ENCODE measurements at regions not wholly inside any gene's neighbourhood (a gene's known extent, or its start where the extent isn't known, plus 50 kb on each side); places are given as distances from the start of the nearest gene placed in this dataset.

DNA sequence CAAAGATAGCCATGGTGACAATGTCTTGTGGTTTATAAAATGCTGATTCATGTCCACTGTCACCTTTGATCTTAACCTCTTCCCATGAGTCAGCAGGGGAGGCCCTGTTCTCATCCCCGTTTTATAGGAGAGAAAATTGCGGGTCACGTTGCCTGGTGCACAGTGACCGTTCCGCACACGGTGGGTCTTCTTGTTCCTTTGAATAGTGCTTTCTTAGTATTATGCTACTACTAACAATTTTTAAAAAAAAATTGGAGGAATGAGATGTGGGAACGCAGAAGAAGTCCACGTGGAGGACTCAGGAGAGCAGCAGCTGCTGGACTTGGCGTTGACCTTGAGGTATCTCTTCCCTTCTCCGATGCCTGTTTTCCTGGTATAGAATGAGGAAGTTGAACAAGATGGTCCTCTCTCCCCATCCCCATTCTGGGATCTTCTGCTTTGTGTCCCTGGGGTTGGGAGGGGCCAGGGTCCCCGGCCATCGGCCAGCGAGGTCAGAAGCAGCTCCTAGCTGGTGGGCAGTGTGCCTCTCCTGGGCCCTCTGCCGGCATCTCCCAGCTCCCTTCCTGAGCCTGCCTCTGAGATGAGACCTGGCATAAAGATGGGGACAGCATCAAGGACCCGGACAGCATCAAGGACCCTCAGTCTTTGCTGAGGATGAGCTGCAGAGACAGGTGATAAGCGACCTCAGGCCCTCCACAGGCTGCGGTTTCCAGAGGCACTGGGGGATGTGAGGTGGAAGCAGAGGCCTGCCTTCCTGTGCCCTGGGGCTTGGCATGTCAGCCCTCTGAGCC lies 143.9 kb downstream of the C9orf50 start:
- intact Hi-C loops (cut with micrococcal nuclease) = no loop called here

DNA sequence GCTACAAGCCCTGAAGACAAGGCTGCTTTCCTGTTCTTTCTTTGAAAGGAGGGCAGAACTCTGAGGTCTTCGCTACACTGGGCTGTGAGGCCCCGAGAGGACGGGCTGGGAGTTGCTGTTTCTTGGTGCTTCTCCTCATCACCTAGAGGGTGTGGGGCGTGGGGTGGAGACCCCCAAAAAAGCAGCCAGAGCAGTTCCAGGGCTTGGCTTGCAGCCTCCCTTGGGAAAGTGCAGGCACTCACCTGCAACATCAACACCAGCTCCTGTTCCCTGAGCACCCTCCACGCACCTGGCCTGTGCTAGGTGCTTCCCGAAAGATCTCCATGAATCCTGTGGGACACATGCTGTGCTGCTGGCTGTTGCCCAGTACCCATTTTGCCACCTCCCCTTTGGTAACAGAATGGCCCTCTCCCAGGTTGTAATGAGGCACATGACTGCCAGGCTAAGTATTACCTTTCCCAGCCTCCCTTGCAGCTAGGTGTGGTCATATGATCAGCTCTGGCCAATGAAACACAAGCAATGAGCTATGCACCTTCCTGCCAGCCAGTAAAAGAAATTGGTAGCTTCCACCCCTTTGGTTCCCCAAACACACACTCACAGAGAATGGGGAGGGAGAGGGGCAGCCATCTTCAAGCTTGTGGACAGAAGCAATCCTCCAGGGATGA lies 146.0 kb downstream of the C9orf50 start:
- intact Hi-C loops (cut with micrococcal nuclease) = no loop called here

DNA sequence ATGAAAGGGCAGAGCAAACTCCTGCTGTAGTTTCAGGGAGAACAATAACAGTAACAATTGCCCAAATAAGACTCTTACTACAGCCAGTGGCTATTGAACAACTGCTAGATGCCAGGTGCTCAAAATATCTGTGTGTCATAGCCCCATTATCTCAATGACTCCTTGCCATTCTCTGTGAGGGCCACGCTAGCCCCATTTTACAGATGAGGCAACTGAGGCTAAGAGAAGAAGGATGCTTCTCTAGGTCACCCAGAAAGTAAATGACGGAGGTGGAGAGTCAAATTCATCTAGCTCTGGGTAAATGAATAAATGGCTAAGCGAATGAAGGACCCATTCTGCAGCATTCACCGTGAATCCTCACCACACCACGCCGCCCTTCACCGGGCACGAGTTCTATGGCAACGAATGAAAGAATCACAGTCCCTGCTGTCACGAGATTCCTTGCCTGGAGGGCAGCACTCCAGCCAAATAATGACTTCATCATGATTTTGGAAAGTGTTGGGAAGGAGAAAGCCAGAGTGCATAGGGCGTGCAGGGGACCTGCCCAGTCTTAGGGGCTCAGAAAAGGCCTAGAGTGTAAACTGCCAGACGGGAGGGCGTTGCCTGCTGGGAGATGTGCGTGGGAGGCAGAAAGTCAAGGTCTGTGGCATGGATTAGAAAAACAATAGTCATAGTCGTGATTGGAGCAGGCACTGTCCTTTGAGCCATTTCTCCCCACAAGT lies 147.2 kb downstream of the C9orf50 start:
- intact Hi-C loops (cut with micrococcal nuclease) = no loop called here

DNA sequence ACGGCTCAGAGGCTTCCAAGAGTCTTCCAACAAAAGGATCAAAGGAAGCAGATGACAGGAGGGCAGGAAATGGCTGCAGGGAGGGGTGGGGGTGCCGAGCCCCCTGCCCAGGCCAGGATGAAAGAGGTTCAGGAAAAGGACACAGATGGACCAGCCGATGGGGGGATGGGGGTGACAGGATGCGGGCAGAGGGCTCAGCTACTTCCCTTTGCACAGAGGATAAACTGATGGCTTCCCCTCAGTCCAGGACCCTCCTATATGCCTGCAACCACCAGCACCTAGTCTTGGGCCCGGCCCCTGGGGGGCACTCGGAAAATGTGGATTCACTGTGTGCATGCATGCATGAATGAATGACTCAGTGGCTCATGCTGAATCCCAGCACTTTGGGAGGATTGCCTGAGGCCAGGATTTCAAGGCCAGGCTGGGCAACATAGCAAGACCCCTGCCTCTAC lies 148.2 kb downstream of the C9orf50 start:
- intact Hi-C loops (cut with micrococcal nuclease) = no loop called here

DNA sequence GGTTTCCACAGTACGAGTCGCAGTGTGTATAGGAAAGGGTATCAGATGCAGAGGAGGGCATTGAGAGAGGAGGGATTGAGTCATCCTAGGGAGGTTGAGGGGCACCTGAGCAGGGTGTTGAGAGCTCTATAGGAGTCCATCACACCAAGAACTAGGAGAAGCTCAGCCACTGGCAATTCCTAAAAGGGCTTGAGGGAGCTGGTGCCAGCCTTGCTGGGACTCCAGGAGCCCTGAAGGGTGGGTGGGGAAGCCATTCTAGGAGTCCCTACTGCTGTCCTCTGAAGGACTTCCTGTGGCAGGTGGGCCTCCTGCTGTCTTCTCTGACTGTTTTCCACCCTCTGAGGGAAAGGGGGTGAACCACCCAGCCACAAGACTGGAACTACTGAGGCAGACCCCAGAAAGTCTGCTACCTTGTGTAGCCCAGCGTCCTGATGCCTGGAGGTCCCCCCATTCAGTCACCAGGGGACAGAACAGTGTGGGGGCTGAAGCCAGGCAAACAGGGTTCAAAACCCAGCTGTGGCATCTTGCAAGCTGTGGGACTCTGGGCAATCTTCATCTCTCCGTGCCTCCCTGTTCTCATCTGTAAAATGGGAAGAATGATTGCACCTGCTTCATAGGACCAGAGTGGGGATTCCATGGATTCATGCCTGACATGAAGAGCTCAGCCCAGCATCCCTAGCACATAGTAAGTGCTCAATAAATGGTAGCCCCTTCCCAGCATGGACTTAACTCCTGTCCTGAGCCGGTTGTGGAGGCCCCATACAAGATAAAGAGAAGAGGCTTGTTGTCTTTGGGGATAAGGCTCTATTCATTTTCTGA lies 149.5 kb downstream of the C9orf50 start:
- intact Hi-C loops (cut with micrococcal nuclease) = no loop called here

DNA sequence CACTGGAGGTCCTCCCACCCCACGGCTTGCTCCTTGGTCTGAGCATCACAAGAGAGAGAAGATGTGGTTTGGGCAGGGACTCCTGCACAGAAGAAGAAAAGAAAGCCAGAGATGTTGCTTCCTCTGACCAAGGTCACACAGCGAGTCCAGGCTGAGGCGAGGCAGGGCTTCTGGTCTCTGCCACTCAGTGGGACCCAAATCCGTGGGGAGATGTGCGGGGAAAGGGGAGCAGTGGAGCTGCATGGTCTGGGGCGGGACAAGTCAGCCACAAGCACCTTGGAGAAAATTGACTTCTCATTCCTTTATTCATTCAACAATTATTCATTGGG lies 150.9 kb downstream of the C9orf50 start:
- intact Hi-C loops (cut with micrococcal nuclease) = no loop called here

DNA sequence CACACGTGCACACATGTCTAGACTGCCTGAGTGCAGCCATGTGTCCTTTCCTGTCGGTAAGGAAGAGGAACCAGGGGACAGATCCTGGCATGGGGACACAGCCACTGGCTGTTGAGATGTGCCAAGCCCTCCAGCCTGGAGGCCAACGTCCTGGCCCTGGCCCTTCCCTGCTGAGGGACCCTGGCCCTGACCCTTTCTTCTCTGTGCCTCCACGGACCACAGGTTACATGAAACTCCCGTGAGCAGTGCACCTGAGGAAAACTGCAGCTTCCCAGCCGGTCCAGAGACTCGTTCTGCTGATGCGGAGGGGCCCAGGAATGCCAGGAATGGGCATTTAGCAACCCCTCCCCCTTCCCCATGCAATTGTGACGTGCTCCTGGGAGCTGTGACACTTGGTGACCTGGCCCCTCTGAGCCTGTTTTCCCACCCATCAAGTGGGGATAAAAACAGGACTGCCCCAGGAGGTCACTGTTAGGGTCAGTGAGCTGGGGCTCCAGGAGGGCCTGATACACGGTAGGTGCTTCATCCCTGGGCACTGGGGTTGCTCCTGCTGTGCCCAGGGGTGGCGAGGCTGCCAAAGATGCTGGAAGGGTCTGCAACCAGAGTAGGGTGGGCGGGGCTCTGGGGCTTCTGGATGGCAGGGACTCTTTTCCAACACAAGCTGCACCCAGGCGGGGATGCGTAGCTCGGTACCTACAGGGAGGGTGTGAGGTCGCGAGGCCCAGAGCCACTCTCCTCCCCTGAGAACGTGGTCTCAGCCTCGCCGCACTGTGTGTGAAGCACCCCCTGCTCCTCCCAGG lies 151.5 kb downstream of the C9orf50 start:
- intact Hi-C loops (cut with micrococcal nuclease) = no loop called here

DNA sequence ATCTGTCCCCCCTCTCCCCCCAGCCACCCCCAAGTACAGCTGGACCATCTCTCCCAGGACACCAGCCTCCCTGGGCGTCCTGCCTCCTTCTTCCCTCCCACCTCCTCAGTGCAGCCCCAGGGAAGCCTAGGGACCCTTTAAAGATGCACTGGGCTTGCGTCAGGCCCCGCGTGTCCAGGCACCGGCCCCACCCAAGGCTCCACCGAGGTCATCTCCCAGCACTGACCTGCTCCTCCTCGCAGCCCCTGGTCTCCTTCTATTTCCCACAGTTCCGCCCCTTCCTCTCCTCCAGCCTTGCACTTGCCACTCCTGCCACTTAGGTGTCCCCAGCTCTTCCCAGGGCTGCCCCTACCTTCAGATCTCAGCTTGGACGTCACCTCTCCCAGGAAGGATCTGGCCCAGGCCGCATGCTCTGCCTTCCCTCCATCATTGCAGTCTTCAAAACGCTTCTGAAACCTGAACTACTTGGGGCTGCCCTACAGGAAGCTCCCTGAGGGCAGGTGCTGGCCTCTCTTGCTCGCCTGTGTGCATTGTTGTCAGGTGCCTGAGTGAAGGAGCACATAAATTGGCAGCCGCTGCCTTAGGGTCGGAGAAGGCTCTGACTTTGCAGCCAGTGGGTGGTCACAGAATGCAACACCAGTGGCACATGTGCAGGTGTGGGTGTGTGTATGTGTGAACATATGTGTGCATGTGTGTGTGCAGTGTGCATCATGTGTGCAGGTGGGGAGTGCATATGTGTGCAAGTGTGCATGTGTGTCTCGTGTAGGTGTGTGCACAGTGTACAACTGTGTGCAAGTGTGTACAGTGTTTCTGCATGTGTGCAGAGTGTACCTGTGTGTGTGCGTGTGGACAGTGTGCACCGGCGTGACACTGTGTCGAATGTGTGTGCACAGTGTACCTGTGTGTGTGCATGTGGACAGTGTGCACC lies 152.9 kb downstream of the C9orf50 start:
- intact Hi-C loops (cut with micrococcal nuclease) = no loop called here

DNA sequence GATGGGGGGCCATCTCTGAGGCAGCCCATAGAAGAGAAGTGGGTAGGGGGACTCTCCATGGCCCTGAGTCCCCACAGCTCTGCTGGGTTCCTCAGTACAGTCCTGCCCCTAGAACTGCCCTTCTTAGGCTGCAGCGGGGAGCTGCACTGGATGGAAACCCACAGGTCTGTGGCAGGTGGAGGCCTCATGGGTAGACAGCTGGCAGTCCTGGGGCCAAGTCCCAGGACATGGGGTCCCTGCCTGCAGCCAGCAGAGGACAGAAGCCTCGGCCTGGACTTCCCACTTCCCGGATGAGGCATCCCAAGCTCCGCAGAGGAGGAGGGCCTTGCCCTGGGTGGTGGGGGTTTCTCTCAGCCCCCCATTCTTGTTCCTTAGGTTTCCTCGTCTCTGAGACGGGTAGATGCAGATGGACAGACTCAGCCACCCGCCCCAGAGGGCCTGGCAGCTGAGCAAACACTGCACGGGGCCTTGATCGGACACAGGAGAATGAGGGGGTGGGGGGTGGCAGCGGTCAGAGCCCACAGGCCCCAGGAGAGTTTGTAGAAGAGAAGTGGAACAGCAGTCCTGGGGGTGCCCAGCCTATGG lies 153.8 kb downstream of the C9orf50 start:
- intact Hi-C loops (cut with micrococcal nuclease) = no loop called here

DNA sequence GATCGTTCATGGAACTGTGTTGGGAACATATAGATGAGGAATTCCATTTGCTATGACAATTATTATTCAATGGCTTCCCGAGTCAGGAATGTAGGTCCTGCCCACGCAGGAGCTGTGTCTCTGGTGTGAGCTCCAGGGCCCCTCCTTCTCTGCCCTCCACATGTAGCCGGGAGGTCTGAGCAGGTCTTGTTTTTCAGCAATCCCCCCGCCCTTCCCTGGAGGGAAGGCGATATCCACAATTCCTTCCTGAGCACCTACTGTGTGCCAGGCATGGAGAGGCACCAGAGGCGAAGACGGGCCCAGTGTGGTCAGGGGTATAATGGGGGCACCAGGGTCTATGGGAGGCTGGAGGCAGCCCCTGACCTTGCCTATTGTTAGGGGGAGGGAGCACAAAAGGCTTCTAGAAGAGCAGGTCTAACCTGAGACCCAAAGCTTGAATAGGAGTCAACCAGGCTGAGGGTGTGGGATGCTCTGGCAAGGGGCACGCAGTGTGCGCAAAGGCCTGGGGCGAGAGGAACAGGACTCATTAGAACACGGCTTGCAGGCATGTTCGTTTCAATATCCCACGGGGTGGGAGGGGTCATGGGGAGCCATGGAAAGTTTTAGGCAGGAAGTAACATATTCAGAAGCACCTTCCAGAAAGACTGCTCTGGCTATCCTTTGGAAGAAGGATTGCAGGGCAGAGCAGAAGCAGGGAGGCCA lies 154.9 kb downstream of the C9orf50 start:
- intact Hi-C loops (cut with micrococcal nuclease) = no loop called here

DNA sequence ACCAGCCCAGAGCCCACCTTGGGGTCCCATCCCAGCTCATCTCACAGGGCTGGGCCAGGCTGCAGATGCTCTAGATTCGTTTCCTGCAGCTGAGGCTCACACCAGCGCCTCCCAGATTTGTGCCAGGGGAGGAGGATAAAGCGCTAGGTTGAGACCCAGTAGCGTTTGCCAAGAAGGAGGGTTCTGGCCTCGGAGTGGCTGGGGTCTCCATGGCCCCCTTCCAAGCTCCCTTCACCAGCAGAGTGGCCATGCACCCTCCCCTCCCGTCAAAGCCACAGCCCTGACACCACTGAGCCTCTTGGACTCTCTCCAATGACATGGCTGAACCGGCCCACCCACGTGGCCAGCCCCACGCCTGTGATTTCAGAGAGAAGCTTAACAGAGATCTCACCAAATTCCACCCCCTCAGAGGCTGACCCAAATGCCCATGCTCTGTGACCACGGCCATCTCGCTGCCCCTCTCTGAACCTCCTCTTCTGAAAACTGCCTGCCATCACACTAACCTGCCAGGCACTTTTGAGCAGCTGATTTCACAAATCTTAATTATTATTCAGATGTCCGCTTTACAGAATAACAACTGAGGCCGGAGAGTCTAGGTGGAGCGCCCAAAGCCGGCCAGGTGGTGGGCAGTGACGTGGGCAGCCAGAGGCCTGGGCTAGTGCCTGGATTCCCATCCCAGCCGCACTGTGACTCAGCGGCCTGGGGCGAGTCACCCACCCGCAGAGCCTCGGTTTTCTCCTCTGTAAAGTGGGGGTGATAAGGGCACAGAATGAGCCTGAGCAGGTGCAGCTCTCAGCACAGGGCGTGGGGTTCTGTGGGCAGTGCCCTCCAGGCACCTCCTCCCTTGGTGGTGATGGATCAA lies 155.7 kb downstream of the C9orf50 start:
- intact Hi-C loops (cut with micrococcal nuclease) = no loop called here

DNA sequence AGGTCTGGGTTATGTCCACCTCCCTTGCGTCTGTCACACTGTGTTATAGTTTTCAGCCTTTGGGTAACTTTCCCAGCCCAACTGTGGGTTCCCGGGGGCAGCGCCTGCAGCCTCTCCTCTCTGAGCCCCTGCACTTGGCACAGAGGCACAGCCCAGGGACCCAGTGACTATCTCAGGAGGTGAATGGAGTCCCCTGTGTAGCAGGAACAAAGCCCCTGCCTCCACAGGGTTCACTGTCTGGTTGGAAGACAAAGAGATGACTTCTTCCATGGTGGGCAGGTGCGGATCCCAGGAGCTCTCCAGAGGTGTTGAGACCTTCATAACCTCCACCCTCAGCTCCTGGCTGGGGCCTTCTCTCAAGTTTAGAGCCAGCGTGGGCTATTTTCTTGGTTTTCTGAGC lies 156.9 kb downstream of the C9orf50 start:
- intact Hi-C loops (cut with micrococcal nuclease) = no loop called here

DNA sequence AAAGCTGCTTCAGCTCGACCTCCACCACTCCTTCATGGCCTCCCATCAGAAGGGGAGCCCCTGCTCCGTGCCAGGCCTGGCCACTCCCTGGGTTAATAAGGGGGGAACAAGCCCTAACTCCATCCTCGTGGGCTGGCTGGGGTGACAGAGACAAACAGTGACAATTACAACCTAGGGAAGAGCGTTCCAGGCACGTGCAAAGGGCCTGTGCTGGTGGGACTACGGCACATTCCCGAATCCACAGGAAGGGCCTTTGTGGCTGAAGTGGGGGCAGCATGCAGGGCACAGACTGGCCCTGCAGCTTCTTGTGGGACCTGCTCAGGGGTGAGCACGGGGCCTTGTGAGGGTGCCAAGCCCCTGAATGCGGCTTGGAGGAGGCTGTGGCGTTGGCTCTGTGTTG lies 157.4 kb downstream of the C9orf50 start:
- intact Hi-C loops (cut with micrococcal nuclease) = no loop called here

DNA sequence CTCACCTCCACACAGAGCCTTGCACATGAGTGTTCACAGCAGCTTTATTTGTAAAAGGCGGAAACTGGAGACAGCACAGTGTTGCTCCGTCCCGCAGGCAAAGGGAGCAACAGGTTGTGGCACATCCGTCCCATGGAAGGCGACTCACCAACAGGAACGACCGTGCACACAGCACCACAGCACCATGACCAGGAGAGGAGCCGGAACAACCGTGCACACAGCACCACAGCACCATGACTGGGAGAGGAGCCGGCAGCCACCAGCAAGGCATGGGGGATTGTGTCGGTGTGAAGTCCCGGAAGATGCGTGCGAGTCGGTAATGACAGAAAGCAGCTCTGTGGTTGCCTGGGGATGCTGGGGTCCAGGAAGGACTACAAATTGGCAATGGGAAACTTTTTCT lies 158.5 kb downstream of the C9orf50 start:
- intact Hi-C loops (cut with micrococcal nuclease) = no loop called here

DNA sequence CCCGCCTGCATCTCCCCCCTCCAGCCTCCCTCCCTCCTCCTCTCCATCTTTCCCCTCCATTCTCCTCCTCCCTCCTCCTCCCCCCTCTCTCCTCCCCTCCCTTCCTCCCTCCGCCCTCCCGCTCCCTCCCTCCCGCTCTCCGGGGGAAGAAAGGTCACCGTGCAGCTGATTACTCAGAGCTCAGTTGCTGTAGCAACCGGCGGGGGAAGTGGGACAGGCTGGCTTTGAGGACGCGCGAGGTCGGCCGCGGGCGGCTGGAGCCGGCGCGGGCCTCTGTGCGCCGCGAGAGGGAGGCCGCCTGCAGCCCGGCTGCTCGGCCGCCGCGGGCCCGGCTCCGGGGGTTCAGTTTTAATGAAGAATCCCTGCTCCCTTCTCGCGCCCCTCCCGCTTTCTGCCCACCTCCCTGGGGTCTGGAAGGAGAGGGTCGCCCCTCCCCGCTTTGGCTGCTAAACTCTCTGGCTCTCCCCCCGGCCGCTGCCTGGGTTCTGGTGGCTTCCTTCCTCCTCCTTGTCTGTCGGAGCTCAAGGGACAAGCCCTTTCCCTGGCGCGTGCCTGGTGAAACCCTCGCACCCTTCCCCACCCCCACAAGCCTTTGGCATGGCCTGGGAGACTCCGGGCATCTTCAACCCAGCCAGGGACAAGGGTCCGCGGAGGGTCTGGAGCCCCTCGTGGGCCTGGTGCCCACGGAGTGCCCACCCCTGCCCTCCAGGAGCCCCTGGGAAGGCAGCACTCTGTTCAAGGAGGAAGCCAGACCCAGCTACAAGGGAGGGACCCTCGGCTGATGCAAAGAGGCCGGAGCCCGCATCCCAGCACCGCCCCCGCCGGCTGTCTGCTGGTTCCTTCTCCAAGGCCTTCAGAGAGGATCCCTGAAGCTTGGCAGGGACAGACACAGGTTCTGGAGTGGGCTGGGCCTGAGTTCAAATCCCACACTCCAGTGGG lies 160.3 kb downstream of the C9orf50 start:
- intact Hi-C loops (cut with micrococcal nuclease) = loop anchor here (1.0 kb wide), 3 partner anchors 28 to 140 kb away; no protein-coding TSS in a partner anchor

DNA sequence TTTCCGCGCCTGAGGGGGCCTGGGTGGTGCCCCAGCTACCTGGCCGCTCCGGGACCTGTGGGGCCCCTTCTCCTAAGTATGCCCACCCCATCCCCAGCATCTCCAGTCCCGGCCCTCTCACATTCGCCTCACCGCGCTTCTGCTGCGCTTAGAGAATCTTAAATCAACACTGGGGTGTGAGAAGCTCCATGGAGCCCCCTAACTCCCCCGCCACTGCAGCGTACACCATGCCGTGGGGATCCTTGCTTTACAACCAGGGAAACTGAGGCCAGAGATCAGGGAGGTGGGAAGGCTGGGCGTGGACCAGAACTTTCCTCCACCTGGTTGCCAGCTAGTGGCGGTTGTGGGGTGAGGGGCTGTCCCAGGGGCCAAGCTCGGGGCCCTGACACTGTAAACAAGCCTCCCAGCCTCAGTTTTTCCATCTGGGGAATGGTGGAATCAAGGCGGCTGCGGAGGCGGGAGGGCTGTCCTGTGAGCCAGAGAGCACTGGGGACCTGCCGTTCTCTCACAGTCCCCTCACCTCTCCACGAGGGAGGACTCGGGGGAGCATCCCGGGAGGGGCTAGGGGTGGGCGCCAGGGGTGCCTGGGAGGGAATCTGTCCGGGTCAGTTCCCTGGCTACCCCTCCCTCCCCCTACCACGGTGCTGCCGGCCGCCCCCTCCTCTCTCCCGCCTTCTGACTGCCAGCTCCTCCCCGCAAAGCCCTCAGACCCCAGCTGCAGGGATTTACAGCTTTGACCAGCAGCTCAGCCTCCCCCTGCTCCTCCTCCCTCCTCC lies 161.2 kb downstream of the C9orf50 start:
- intact Hi-C loops (cut with micrococcal nuclease) = loop anchor here (1.0 kb wide), 3 partner anchors 29 to 139 kb away; no protein-coding TSS in a partner anchor
